Hepatocyte (in vitro differentiated cells): ENCODE measurements at regions not wholly inside any gene's neighbourhood (a gene's known extent, or its start where the extent isn't known, plus 50 kb on each side); places are given as distances from the start of the nearest gene placed in this dataset.

Experiments
- DNase-seq: peaks from one replicate; pipeline ENCODE4 v3.0.0-alpha.2; 2016; ENCODE audit warnings: low spot score
- H2AFZ ChIP-seq: fragments of 200-600 bp; sonication (generic); 2 replicates; pipeline ENCODE4 v1.6.0; 2016; ENCODE audit warnings: antibody characterized with exemption, mild to moderate bottlenecking
- H3K27ac ChIP-seq: fragments of 200-600 bp; sonication (generic); 2 replicates; pipeline ENCODE4 v1.5.1; 2016; ENCODE audit warnings: mild to moderate bottlenecking
- H3K27me3 ChIP-seq: fragments of 200-600 bp; sonication (generic); 2 replicates; pipeline ENCODE4 v1.6.1; 2016
- H3K36me3 ChIP-seq: fragments of 200-600 bp; sonication (generic); replicated peaks from 2 replicates; pipeline ENCODE4 v1.5.1; 2016; ENCODE audit warnings: low read depth; ENCODE audit not compliant: insufficient read depth
- H3K4me1 ChIP-seq: fragments of 200-600 bp; sonication (generic); 2 replicates; pipeline ENCODE4 v1.5.1; 2016; ENCODE audit warnings: mild to moderate bottlenecking, moderate library complexity; ENCODE audit not compliant: insufficient read depth
- H3K4me2 ChIP-seq: fragments of 200-600 bp; sonication (generic); 2 replicates; pipeline ENCODE4 v1.6.0; 2016
- H3K4me3 ChIP-seq: fragments of 200-600 bp; sonication (generic); 2 replicates; pipeline ENCODE4 v1.5.1; 2016; ENCODE audit warnings: mild to moderate bottlenecking
- H3K79me2 ChIP-seq: fragments of 200-600 bp; sonication (generic); 2 replicates; pipeline ENCODE4 v1.6.0; 2017; ENCODE audit warnings: mild to moderate bottlenecking
- H3K9me2 ChIP-seq: fragments of 200-600 bp; sonication (generic); replicated peaks from 2 replicates; pipeline ENCODE4 v1.6.0; 2017; ENCODE audit warnings: mild to moderate bottlenecking; ENCODE audit not compliant: insufficient read depth
- H3K9me3 ChIP-seq: fragments of 200-600 bp; sonication (generic); 2 replicates; pipeline ENCODE4 v1.5.1; 2016; ENCODE audit warnings: low read depth, mild to moderate bottlenecking
- H4K20me1 ChIP-seq: fragments of 200-600 bp; sonication (generic); 2 replicates; pipeline ENCODE4 v1.6.0; 2016; ENCODE audit warnings: mild to moderate bottlenecking; ENCODE audit not compliant: insufficient read depth, poor library complexity, severe bottlenecking
- CTCF ChIP-seq: fragments of 200-600 bp; sonication (generic); IDR thresholded peaks from 2 replicates; pipeline ENCODE4 v1.5.1; 2016; ENCODE audit warnings: antibody characterized with exemption, mild to moderate bottlenecking; ENCODE audit not compliant: poor library complexity
- EZH2 ChIP-seq: fragments of 200-600 bp; sonication (generic); IDR thresholded peaks from 2 replicates; pipeline ENCODE4 v1.6.1; 2016; ENCODE audit warnings: antibody characterized with exemption, mild to moderate bottlenecking, borderline replicate concordance
- EZH2phosphoT487 ChIP-seq: fragments of 200-600 bp; sonication (generic); IDR thresholded peaks from one replicate; pipeline ENCODE4 v1.6.1; 2018; ENCODE audit warnings: antibody characterized with exemption, mild to moderate bottlenecking, low read depth, moderate library complexity; ENCODE audit not compliant: unreplicated experiment, severe bottlenecking
- WGBS: methylation state at CpG from one replicate; pipeline ENCODE4 v1.1.6; 2016; ENCODE audit warnings: low lambda C conversion rate; ENCODE audit errors: missing lambda C conversion rate; 5-methylcytosine and 5-hydroxymethylcytosine counted together

GRCh38 chr18:53991202-53991601 lies 233.3 kb downstream of the MBD2 start:
- 67% methylated on average over 3 of the region's 3 CpGs for WGBS

GRCh38 chr18:53990485-53990884 lies 234.0 kb downstream of the MBD2 start:
- no peak overlapping the region for H3K4me2 ChIP-seq
- H4K20me1 ChIP-seq = no peaks in the 10 kb centered on the region
- TF ChIP-seq EZH2phosphoT487 = no peak
- TF ChIP-seq CTCF = no peak
- TF ChIP-seq EZH2 = no peak
- H3K9me2 ChIP-seq = no peaks in the 10 kb centered on the region
- no peak for DNase-seq
- no peak overlapping the region for H2AFZ ChIP-seq
- no peak overlapping the region for H3K4me3 ChIP-seq
- no peaks in the 10 kb centered on the region for H3K9me3 ChIP-seq
- no peaks in the 10 kb centered on the region for H3K36me3 ChIP-seq
- peaks cover under 1% of the 10 kb centered on the region for H3K4me1 ChIP-seq
- no peaks in the 10 kb centered on the region for H3K79me2 ChIP-seq
- H3K27ac ChIP-seq = no peak overlapping the region
- H3K27me3 ChIP-seq = no peaks in the 10 kb centered on the region
- WGBS = 83% methylated on average over 1 of the region's 1 CpG

More at GRCh38 chr18:53991202-53991601, 233.3 kb downstream of the MBD2 start:
- no peaks in the 10 kb centered on the region for H3K79me2 ChIP-seq
- H3K9me3 ChIP-seq = no peaks in the 10 kb centered on the region
- no peaks in the 10 kb centered on the region for H3K4me1 ChIP-seq
- H3K4me3 ChIP-seq = no peak overlapping the region
- H3K4me2 ChIP-seq = no peak overlapping the region
- no peaks in the 10 kb centered on the region for H4K20me1 ChIP-seq
- peak overlapping the region; percentile 42 for H3K27ac ChIP-seq
- no peaks in the 10 kb centered on the region for H3K27me3 ChIP-seq
- H2AFZ ChIP-seq = no peak overlapping the region
- H3K9me2 ChIP-seq = no peaks in the 10 kb centered on the region
- no peaks in the 10 kb centered on the region for H3K36me3 ChIP-seq
- peak; percentile 17 for DNase-seq
- TF ChIP-seq EZH2phosphoT487 (no peak), CTCF (no peak), EZH2 (no peak)

- Histone ChIP-seq H3K79me2 (no peaks in the 10 kb centered on the region), H3K36me3 (no peaks in the 10 kb centered on the region), H4K20me1 (no peaks in the 10 kb centered on the region), H3K4me1 (peaks cover 7% of the 10 kb centered on the region), H3K4me3 (no peak overlapping the region), H2AFZ (no peak overlapping the region), H3K9me3 (no peaks in the 10 kb centered on the region), H3K4me2 (no peak overlapping the region), H3K9me2 (no peaks in the 10 kb centered on the region), H3K27ac (no peak overlapping the region), H3K27me3 (no peaks in the 10 kb centered on the region)
- DNase-seq = no peak
- WGBS = 61% methylated on average over 3 of the region's 3 CpGs
- TF ChIP-seq EZH2phosphoT487 = no peak
- TF ChIP-seq EZH2 = no peak
- TF ChIP-seq CTCF = no peak
These were observed 240.4 kb downstream of the MBD2 start for GRCh38 chr18:53984021-53984420.

GRCh38 chr18:53971331-53971730 lies 253.1 kb downstream of the MBD2 start:
- Histone ChIP-seq H3K27ac (no peak overlapping the region), H3K4me1 (no peaks in the 10 kb centered on the region)
- WGBS = 44% methylated on average over 1 of the region's 1 CpG

More at GRCh38 chr18:53971331-53971730, 253.1 kb downstream of the MBD2 start:
- Histone ChIP-seq H3K27me3 (no peaks in the 10 kb centered on the region), H3K79me2 (no peaks in the 10 kb centered on the region), H3K9me2 (no peaks in the 10 kb centered on the region), H4K20me1 (no peaks in the 10 kb centered on the region), H3K36me3 (no peaks in the 10 kb centered on the region), H3K4me2 (no peak overlapping the region), H2AFZ (no peak overlapping the region), H3K9me3 (peaks cover 6% of the 10 kb centered on the region), H3K4me3 (no peak overlapping the region)
- DNase-seq = no peak
- TF ChIP-seq CTCF (no peak), EZH2 (no peak), EZH2phosphoT487 (no peak)
